ENCODE measurements at regions not wholly inside any gene's neighbourhood (a gene's known extent, or its start where the extent isn't known, plus 50 kb on each side); places are given as distances from the start of the nearest gene placed in this dataset.
A peak's percentile ranks its signal among the peaks of the same experiment; 100 is the strongest.
"Not testable (repeated sequence)": the region's sequence is repeated elsewhere in the genome, so short reads cannot be mapped to it uniquely, and the experiment has no call there.

GRCh38 chr17:68097161-68097805 is 61.7 kb downstream of the KPNA2 start:
- no peak for DNase-seq

- not testable (repeated sequence) for DNase-seq
Observed at GRCh38 chr17:68099341-68099753, 63.8 kb downstream of the KPNA2 start.

- no peak for DNase-seq
Observed at GRCh38 chr17:68100000-68100641, 64.6 kb downstream of the KPNA2 start.

- peak; percentile 49 to 71 for DNase-seq
Observed at GRCh38 chr17:68101075-68101986, 65.8 kb downstream of the KPNA2 start.

- DNase-seq, result peak in 1 of 2 donors; percentile 23
Observed at GRCh38 chr17:68101987-68102314, 66.4 kb downstream of the KPNA2 start.

GRCh38 chr17:68102318-68102758 is 66.8 kb downstream of the KPNA2 start:
- DNase-seq, result peak; percentile 8 to 14

GRCh38 chr17:68103148-68103547 is 67.6 kb downstream of the KPNA2 start:
- no peak for DNase-seq

- no peak for DNase-seq
Observed at GRCh38 chr17:68106085-68106484, 70.5 kb downstream of the KPNA2 start.

- DNase-seq, result no peak
Observed at GRCh38 chr17:68107373-68107772, 71.8 kb downstream of the KPNA2 start.

GRCh38 chr17:68108313-68109000 is 72.9 kb downstream of the KPNA2 start:
- DNase-seq, result no peak

GRCh38 chr17:68109404-68109803 is 73.9 kb downstream of the KPNA2 start:
- not testable (repeated sequence) for DNase-seq

GRCh38 chr17:68116211-68116610 is 80.7 kb downstream of the KPNA2 start:
- DNase-seq, result not testable (repeated sequence)

GRCh38 chr17:68122587-68122986 is 87.1 kb downstream of the KPNA2 start:
- no peak for DNase-seq

GRCh38 chr17:68125111-68125870 is 89.8 kb downstream of the KPNA2 start:
- no peak for DNase-seq

- no peak for DNase-seq
Observed at GRCh38 chr17:68127914-68128313, 92.4 kb downstream of the KPNA2 start.

GRCh38 chr17:68131456-68131855 is 95.9 kb downstream of the KPNA2 start:
- DNase-seq, result no peak

GRCh38 chr17:68133346-68134045 is 98.0 kb downstream of the KPNA2 start:
- DNase-seq, result no peak

GRCh38 chr17:68134046-68134637 is 98.6 kb downstream of the KPNA2 start:
- no peak for DNase-seq

- DNase-seq, result no peak
Observed at GRCh38 chr17:68134731-68135130, 99.2 kb downstream of the KPNA2 start.

GRCh38 chr17:68135141-68135887 is 99.8 kb downstream of the KPNA2 start:
- DNase-seq, result no peak
